ENCODE measurements at regions not wholly inside any gene's neighbourhood (a gene's known extent, or its start where the extent isn't known, plus 50 kb on each side); places are given as distances from the start of the nearest gene placed in this dataset.

- no peaks in the 10 kb centered on the region for H3K9me3 ChIP-seq
- H3K4me3 ChIP-seq: no peak overlapping the region
- TF ChIP-seq CTCF (IDR thresholded peaks at IDR 0.05): no peak
- no peak for TF ChIP-seq POLR2A (IDR thresholded peaks at IDR 0.05)
- intact Hi-C loops (cut with DNase I; ENCODE audit: low total_unique reads): no loop called here
- H3K27ac ChIP-seq: no peak overlapping the region
- H3K4me1 ChIP-seq: no peaks in the 10 kb centered on the region
- DNase-seq: no peak
- H3K27me3 ChIP-seq: no peaks in the 10 kb centered on the region
- H3K36me3 ChIP-seq: no peaks in the 10 kb centered on the region
Observed at GRCh38 chr5:130994496-130995253, 170.4 kb downstream of the HINT1 start.

GRCh38 chr5:130992621-130993020, 172.4 kb downstream of the HINT1 start:
- no peaks in the 10 kb centered on the region for H3K36me3 ChIP-seq
- intact Hi-C loops (cut with DNase I; ENCODE audit: low total_unique reads): no loop called here
- no peaks in the 10 kb centered on the region for H3K27me3 ChIP-seq
- no peak for DNase-seq
- no peaks in the 10 kb centered on the region for H3K4me1 ChIP-seq
- H3K9me3 ChIP-seq: no peaks in the 10 kb centered on the region
- TF ChIP-seq CTCF (IDR thresholded peaks at IDR 0.05): no peak
- no peak for TF ChIP-seq POLR2A (IDR thresholded peaks at IDR 0.05)
- no peak overlapping the region for H3K4me3 ChIP-seq
- no peak overlapping the region for H3K27ac ChIP-seq

- TF ChIP-seq POLR2A (IDR thresholded peaks at IDR 0.05): no peak
- TF ChIP-seq CTCF (IDR thresholded peaks at IDR 0.05): no peak
- no peak for DNase-seq
- H3K36me3 ChIP-seq: no peaks in the 10 kb centered on the region
- no peak overlapping the region for H3K4me3 ChIP-seq
- no peak overlapping the region for H3K27ac ChIP-seq
- no peaks in the 10 kb centered on the region for H3K9me3 ChIP-seq
- intact Hi-C loops (cut with DNase I; ENCODE audit: low total_unique reads): no loop called here
- no peaks in the 10 kb centered on the region for H3K4me1 ChIP-seq
- no peaks in the 10 kb centered on the region for H3K27me3 ChIP-seq
Observed at GRCh38 chr5:130992095-130992494, 173.0 kb downstream of the HINT1 start.

- no peaks in the 10 kb centered on the region for H3K36me3 ChIP-seq
- H3K4me3 ChIP-seq: no peak overlapping the region
- no peaks in the 10 kb centered on the region for H3K9me3 ChIP-seq
- H3K4me1 ChIP-seq: no peaks in the 10 kb centered on the region
- no peak overlapping the region for H3K27ac ChIP-seq
- no peaks in the 10 kb centered on the region for H3K27me3 ChIP-seq
- DNase-seq: no peak
- intact Hi-C loops (cut with DNase I; ENCODE audit: low total_unique reads): no loop called here
- TF ChIP-seq POLR2A (IDR thresholded peaks at IDR 0.05) (no peak), CTCF (IDR thresholded peaks at IDR 0.05) (no peak)
Observed at GRCh38 chr5:130985776-130986175, 179.3 kb downstream of the HINT1 start.

GRCh38 chr5:130981663-130982062, 183.4 kb downstream of the HINT1 start:
- no peak overlapping the region for H3K4me3 ChIP-seq
- no peaks in the 10 kb centered on the region for H3K9me3 ChIP-seq
- intact Hi-C loops (cut with DNase I; ENCODE audit: low total_unique reads): no loop called here
- TF ChIP-seq CTCF (IDR thresholded peaks at IDR 0.05) (no peak), POLR2A (IDR thresholded peaks at IDR 0.05) (no peak)
- H3K27me3 ChIP-seq: no peaks in the 10 kb centered on the region
- no peaks in the 10 kb centered on the region for H3K4me1 ChIP-seq
- DNase-seq: no peak
- H3K27ac ChIP-seq: no peak overlapping the region
- H3K36me3 ChIP-seq: no peaks in the 10 kb centered on the region

Measured in uterus (tissue), 3 donors.